GM04504 (cell line): ENCODE measurements at regions not wholly inside any gene's neighbourhood (a gene's known extent, or its start where the extent isn't known, plus 50 kb on each side); places are given as distances from the start of the nearest gene placed in this dataset.

Source experiments
- DNase-seq: peaks from one replicate; pipeline ENCODE4 v3.0.0-alpha.2; 2012; ENCODE audit warnings: low read depth

DNA sequence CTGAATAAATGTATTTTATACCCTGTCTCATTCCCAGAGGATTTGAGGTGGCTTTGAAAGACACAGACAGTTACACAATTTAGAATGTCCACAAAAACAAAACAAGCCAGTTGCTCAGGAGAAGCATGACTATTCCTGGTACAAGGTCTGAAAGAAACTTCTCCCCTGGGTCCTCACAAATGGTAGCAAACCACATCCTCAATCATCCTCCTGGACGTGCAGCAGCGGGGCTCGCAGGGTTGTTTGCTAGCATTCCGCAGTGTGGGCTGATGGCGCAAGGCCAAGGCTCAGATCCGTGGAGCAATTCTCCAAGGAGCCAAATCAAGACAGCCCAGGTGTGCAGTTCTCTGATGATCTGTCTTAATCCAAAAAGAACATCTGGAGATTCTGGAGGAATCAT lies 210.3 kb downstream of the ACTL7B start:
- no peak for DNase-seq

DNA sequence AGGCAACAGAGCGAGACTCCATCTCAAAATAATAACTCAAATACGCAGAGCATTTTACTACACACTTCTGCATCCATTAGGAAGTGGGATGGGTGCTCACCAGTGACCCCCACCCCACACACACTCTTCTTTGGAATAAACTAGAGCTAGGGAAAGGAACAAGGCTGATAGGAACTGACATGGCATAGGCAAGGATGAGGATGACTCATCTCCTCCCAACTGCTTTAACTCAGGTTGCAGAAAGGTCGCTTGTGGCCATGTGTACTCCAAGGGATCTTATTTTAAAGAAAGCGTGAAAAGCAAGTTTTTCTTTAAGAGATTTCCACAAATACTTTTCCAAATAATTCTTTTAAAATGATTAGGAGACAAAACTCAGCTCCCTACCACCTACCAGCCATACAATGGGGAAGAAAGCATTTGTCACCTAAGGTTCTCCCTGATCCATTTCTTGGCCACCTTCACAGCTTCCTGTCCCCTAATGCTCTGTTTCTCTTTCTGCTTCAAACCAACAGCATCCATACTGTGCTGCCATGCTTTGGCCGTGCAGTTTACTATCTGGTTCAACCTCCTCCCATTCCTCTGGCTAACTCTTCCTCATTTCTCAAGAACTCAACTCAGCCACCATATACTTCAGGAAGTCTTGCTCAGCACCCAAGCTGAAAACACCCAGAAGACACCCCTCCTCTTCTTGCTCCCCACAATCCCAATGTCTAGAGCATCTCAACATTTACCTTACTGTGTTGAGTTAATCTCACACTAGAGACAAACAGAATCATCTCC lies 211.9 kb downstream of the ACTL7B start:
- no peak for DNase-seq

DNA sequence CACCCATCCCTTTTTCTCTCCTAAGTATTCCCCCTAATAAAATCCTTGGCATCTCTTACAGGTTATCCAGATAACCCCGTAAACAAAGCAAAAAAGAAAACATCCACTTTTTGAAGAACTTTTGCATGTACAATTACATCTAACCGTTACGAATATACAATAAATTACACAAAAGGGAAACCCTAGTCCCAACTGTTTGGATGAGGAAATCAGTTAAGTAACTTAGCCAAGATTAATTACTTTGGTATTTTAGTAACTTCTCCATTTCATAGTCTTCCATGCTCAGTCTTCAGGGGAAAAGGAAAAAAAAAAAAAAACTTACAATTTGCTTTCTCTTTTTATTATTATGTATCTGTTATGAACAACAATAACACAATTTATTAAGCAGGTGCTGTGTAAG lies 212.9 kb downstream of the ACTL7B start:
- no peak for DNase-seq

DNA sequence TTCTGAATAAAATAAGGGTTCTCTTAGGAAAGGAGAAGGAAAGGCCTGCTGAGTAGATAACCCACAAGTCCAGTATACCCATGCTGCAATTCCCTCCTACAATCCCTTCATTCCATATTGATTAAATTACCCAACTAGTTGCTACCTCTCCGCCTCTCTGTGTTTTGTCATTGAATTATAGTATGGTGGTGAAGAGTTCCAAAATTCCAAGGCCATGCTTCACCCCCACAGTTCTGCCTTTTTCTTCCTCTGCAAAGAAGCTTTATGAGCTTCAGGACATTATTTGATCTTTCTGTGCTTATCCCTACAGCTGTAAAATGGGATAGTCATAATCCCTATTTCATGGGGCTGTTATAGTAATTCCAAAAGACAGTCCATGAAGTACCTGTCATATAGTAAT lies 215.6 kb downstream of the ACTL7B start:
- DNase-seq: peak; percentile 72

DNA sequence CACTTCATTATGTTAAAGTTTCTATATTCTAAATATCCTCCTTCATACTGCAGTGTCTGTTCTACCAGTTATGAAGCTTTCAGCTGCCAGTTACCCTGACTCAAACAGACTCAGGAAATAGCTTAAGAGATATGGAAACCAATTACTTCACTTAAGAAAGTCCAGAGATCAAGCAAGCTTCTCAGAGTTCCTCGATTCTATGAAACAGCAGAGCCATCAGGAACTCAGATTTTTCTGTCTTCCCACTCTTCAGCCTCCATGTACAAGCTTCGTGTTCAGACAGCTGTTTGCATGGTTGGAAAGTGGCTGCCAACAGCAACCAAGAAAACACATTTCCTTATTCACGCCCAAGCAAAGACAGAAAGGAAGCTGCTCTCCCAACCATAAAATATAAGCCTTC lies 216.1 kb downstream of the ACTL7B start:
- no peak for DNase-seq

DNA sequence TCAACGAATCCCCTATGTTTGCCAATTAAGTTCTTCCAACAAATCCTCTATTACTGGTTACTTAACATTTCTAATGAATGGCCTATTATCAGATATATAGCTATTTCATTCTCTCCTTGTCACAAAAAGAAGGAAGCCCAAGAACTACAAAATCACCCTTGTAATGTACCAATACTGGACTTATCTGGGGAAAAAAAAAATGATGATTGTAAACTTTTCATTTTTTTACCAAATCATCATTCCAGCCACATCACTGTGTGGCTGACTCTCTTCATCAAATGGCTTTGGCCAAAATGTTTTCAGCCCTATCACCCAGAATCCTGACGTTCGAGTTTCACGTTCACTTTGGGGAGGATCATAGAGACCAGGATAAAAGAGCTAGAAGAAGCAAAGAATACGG lies 216.7 kb downstream of the ACTL7B start:
- no peak for DNase-seq

DNA sequence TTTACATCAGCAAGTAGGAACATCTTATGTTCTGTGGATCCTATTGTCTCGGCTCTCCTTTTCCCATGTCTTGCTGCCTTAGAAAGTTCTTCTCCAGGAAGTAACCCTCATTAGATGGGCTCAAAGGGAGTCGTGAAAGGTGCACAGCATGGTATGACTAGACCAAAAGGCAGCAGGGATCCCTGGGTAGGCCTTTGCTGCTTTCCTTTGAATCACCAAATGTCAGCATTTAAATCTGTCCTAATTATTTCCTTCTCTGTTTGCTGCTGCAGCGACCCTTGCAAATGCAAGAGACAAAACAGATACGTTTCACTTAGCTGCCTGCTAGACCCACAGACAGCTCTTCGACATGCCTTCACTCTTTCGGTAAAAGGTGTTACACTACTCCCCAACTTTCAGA lies 218.4 kb downstream of the ACTL7B start:
- no peak for DNase-seq

DNA sequence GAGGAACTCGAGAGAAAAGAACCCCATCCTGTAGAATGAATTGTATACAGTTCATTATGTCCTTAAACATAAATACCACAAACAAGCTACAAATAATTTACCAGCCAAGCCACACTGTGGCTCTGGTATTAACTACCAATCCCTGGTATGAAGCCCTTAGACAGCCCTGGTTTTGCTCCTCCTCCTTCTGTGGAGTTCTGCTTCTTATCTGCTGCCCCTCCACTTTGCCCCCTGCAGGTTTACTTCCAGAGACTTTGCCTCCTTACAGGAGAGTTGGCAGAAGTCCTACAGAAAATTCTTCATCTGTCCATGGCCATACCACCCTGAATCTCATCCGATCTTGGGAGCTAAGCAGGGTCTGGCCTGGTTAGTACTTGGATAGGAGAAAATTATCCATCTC lies 219.8 kb downstream of the ACTL7B start:
- DNase-seq: no peak

DNA sequence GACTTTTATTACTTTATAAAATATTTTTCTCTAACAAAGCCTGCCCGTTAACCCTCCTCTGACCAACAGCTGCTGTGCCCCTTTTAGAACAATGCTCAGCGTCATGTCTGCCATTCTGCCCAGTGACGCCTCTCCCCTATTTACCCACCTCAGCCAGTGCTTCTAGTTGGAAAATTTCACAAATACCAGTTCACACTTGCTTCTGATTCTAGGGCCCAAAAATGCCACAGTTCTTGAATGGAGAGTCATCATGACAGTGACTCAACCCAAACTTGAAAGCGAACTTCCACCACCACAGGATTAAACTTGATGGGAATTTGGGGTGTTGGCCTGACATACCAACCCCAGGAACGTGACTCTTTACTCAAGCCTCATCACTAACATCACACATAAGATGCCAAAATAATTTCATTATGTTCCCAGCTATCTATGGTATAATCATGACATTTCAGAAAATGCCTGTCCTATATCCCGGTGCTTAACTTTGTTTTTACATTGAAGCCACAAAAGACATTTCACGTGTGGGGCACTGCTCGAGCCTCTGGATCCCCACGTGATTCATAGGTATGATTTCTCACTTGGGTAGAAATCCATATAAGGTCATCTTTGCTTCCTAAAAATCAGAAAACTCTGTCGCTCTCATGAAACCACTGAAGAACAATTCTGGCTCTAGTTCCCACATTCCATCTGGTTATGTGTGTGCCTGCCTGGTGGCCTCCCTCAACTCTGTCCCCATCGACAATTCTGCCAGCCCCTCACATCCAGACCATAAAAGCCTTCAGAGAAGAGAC lies 220.9 kb downstream of the ACTL7B start:
- DNase-seq: no peak

DNA sequence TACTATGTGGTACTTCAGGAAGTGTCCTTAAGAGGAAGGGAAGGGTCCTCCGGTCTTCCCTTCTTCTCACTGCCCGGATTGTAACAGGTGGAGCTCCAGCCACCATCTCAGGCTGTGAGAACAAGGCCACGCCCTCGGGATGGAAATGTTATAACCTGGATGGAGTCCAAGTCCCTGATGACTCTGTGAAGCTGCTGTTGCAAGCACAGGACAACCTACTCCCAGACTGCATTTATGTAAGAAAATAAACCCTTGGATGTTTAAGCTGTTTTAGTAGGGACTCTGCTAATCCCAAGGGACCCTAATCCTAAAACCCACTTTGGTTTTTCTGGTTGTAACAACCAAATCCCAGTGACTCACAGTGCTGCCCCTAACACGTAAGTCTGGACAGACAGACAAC lies 221.6 kb downstream of the ACTL7B start:
- no peak for DNase-seq

DNA sequence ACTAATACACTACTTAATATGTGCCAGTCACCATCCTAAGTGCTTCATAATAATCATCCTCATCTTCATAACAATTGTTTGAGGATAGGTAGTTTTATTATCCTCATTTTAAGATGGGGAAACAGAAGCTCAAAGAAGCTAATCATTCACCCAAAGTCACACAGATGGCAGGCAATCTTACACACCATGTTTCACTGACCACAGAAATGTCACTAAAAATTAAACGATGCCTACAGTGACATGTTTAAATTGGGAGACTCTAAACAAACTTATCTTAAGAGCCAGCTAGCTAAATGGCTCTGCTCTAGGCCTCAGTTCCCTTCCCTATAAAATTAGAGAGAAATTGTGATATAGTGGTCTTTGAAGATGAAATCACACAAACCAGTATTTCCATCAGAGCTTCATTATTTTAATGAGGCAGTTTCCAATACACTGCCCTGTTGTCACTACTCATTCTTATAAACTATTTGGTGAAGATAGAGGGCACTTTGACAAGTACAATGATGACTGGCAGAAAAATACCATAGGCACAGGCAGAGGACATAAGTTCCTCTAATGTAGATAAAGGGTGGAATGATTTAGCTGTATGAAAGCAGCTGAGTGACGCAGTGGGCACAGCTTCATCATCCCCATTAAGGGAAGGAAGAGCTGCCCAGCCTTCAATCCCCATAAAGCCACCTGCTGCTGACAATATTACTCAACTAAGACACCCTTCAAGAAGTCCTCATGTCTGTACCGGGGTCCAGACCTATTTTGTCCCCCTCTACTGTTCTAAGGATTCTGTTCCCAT lies 224.1 kb downstream of the ACTL7B start:
- DNase-seq: no peak

DNA sequence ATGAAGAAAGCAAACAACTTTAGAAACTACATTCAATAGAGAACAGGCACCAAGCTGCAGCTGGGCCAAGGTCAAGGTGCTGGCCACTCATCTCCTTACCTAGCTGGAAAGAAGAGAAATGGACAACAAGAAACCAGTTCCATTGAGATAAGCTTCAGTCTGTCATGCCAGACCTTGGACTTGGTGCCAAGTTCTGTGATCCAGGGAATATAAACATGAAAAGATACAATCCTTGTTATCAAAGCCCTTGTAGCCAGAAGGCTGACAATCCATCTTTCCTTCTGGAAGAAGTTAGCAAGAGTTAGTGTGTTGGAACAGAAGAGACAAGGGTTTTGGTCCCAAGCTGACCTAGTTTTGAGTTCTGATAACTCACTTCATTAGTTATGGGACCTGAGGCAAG lies 227.5 kb downstream of the ACTL7B start:
- DNase-seq: no peak

DNA sequence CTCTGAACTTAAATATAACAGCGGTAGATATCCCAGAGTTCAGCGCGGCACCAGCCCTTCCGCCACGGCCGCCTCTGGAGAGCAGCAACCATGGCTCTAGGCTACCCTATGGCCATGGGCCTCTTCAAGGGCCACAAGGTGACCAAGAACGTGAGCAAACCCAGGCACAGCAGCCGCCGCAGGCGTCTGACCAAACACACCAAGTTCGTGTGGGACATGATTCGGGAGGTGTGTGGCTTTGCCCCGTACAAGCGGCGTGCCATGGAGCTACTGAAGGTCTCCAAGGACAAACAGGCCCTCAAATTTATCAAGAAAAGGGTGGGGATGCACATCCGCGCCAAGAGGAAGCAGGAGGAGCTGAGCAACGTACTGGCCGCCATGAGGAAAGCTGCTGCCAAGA lies 229.0 kb downstream of the ACTL7B start:
- DNase-seq: no peak

DNA sequence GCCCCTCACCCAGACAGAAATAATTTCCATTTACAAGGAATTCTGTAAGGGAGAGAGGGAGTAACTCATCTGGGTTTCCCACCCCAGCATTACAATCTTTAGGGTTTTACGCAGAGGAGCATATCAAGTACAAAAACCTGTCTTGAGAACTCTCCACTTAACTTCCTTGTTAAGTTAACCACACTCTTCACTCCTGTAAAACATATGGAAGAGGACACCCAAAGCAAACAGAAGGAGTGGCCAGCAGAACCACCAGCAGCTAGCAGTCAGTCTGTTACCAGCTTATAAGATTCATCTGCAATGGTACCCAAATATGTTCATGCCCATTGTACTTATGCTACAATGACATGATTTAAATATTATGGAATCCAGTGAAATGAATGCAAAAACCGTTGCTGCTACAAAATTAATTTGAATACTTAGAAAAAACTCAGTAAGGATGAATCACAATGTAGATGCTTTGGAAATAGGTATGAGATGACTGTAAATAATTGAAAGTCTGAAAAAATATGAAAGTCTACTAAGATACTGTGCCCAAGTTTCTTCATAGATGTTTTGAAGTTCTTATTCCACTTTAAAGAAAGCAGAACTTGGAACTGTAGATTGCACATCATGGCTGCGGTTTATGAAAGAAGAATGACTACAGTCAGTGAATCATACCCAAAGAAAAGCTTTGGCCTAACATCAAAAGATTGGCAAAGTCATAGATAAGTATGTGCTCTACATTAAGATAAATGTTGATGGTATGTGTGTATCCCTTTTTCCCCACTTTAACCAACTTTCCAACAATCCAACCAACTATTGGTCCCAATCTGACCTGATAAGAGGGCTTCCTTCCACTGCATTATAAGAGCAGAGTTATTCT lies 233.6 kb downstream of the ACTL7B start:
- peak; percentile 48 for DNase-seq

DNA sequence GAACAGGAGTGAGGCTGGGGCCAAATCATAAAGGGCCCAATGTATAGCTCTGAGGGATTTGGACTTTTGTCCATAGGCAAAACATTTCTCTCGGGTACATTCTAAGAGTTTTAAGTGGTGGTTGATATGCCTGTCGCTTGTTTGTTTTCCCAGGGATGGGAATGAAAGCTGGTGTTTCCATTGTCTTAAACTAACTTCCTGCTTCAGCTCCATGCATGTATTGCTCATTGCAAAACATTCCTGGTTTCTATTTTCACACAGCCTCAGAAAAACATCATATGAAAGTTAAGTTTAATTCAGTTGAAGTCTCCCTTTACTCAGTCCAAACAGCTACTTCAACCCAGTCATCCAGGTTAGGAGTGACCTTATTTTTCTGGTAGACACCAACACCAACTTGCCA lies 235.0 kb downstream of the ACTL7B start:
- no peak for DNase-seq

DNA sequence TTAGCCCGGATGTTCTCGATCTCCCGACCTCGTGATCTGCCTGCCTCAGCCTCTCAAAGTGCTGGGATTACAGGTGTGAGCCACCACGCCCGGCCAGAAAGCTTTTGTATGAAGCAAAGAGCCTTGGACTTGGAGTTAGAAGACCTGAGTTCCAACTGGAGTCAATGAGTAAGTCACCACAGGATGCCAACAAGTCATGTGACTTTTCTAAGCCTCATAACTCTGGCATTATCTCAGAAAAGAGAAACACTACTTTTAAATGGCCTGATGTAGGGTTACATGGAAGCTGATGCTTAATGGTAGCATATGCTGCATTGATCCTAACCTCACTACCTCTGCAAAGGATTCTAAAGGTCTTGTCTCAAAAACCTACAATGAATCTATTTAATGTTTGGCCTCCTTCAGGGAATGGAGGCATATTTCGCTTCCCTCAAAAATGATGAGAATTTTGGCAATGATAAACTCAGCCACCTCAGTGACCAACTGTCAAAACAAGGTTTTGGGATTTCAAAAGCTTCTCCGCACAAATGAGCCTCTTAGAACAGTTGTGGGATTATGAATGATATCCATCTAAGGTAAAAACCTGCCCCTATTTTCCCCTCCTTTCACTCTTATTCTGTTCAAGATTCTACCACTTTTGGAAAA lies 236.8 kb downstream of the ACTL7B start:
- DNase-seq: no peak

DNA sequence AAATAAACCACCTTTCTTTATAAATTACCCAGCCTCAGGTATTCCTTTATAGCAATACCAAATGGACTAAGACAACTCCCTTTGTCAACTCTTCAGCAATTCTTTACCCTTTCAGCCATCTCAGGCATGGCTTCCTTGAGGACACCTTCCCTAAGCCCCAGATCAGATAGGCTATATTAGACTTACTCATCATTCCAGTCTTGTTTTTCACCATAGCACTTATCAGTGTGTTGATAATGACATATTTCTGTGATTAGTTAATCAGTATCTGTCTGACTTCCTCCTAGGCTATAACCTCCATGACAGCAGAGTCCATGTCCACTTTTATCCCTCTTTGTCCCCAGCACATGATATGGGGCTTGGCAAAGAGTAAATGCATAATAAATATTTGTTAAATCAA lies 238.1 kb downstream of the ACTL7B start:
- DNase-seq: no peak

DNA sequence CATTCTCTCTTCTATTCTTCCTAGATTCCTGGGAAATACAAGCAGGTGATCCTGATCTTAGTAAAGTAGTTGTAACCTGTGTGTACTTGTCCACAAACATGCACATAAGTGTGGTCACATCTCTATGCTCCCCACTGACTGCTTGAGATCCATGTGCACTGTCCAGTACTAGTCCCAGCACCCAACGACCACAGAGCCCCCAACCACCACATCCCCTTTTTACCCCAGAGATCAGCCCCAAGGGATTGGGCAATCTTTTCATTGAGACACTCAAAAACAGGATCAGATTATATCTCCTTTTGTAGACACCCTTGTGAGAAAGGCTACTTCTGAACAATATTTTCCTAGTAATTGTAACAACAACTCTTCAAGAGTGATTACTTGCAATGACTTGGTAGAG lies 240.6 kb downstream of the ACTL7B start:
- DNase-seq: no peak

DNA sequence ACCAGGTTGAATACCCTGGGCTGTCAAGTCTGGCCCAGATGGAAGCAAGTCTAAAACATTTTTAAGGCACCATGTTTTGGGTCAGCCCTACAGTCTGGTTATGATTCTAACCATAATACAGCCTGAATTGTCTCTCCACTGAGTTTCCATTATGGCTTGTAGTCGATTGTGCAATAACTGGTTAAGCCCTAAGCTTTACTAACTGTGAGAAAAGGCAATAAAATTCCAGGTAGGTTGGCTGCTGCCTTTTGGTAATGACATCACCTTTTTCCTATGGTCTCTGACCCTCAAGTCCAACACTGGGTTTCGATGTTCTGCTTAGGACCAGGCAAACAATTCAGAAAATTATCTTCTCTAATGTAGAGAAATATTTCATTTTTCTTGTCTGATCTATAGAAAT lies 243.3 kb downstream of the ACTL7B start:
- no peak for DNase-seq

DNA sequence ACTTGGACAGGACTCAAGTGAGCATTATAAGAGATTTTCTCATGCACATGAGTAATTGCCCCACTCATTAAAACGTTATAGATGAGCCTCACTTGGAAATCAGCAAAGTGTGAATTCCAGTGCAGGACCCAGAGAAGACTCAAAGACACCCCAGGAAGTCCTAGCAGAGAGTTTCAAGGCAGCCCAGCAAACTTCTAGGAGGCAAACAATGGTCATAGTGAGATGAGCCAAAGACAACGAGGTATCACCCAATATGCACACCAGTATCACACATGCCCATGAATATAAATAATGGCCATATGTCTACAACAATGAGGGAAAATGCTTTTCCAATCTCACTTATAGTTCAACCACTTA lies 245.9 kb downstream of the ACTL7B start:
- DNase-seq: no peak

DNA sequence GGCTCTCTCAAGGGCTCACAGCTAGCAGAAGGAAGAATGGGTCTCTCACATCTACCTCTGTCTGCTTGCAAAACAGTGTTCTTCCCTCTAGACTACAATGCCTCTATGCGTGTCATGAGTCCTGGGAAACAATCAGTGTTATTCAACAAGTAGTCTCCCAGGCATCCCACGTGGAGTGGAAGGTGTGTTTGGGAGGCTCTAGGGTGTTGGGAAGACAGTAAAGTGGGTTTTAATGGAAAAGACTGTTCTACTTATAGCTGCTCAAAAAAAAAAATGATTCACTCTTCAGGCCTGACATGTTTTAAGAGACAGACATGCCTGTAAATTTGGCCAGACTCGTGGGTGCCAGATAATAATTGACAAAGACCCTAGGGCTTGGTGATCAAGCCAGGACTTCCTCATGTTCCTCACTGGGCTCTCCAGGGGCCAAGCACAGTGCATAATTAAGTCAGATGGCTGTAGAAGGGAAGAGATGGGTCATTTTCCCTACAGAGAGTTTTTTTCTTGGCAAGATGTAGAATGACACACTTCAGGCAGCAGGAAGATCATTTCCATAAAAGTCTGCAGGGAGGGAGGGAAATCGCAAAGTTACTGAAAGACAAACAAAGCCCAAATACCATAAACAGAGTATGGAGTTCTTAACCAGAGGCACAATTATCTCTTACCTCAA lies 246.4 kb downstream of the ACTL7B start:
- DNase-seq: peak; percentile 86
